Stimulated activated CD4-positive, alpha-beta T cell treated with anti-CD3 and anti-CD28 coated beads, Interleukin-4, amount 100 ng/mL, for 48 hours (primary cell): ENCODE measurements at regions not wholly inside any gene's neighbourhood (a gene's known extent, or its start where the extent isn't known, plus 50 kb on each side); places are given as distances from the start of the nearest gene placed in this dataset.

Source experiments
- DNase-seq, 2 donors: peaks; one replicate each; pipeline ENCODE4 v3.0.0-alpha.2; 2020; ENCODE audit warnings: low read depth in 2 of 2

DNA sequence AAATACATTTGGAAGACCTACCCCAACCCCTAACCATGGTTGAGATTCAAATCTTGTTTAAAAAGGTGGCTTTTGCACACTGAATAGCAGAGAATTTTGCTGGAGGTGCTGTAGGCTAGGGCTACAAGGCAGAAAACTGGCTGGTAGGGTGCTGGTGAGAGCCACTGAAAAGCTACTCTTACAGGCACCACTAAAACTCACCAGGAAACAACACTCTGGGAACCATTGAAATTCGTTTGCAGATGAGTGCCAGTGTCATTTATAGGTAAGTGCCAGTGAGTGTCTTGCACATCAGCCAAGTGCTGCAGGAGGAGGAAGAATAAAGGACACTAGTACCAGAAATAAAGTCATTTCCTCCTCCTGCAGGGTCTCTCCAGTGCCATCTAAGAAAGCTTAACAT is 610.2 kb downstream of the ZNF385D start:
- DNase-seq, result no peak

DNA sequence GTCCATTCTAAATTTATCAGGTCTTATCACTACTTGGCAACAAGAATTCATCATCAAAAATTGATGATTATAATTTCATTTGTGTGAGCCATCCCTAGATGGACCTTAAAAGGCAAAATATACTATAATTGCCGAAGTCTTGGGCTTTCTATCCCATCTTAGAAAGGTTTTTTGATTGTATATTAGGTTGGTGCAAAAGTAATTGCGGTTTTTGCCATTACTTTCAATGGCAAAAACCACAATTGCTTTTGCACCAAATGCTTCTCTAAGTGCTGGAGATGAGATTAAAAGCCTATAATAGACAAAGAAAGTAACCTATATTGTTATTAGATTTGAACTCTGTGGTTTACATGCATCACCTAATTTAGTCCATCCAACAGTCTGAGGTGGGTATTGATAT is 612.9 kb downstream of the ZNF385D start:
- DNase-seq, result no peak

GRCh38 chr3:21132896-21133295 is 618.1 kb downstream of the ZNF385D start:
- DNase-seq, result no peak

- no peak for DNase-seq
These were observed 630.2 kb downstream of the ZNF385D start for GRCh38 chr3:21120826-21121225.

GRCh38 chr3:21117370-21117769 is 633.6 kb downstream of the ZNF385D start:
- DNase-seq, result no peak

- no peak for DNase-seq
These were observed 642.0 kb downstream of the ZNF385D start for GRCh38 chr3:21109056-21109455.

DNA sequence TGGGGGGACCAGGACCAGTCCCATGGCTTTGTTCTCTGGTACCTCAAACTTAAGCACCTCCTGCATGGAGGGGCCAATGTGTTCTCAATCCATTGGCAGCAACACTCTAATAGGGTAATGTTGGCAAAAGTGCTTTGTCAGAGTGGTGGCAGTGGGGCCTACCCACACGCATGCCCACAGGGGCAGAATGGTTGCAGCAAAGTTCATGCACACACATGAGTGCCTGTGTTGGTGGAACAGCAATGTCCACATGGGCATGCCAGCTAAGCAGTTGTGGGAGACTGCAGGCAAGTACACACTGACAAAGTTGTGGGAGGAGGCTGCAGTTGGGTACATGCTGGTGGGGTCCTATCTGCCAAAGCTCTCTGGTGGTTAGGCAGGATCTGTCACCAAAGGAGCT is 645.2 kb downstream of the ZNF385D start:
- DNase-seq, result no peak

DNA sequence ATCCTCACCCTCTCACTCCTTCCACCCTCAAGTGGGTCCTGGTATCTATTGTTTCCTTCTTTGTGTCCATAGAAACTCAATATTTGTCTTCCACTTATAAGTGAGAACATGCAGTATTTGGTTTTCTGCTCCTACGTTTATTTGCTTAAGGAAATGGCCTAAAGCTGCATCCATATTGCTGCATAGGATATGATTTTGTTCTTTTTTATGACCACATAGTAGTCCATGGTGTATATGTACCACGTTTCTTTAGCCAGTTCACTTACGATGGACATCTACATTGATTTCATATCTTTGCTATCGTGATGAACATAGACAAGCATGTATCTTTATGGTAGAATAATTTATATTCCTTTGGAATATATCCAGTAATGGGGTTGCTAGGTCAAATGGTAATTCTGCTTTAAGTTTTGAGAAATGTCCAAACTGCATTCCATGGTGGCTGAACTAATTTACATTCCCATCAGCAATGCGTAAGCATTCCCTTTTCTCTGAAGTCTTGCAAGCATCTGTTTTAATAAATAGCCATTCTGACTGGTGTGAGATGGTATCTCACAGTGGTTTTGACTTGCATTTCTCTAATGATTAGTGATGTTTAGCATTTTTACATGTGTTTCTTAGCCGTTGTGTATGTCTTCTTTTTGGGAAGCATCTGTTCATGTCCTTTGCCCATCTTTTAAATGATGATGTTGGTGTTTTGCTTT is 650.2 kb downstream of the ZNF385D start:
- DNase-seq, result no peak

- no peak for DNase-seq
These were observed 656.3 kb downstream of the ZNF385D start for GRCh38 chr3:21094686-21095085.

GRCh38 chr3:21073561-21073960 is 677.4 kb downstream of the ZNF385D start:
- no peak for DNase-seq

DNA sequence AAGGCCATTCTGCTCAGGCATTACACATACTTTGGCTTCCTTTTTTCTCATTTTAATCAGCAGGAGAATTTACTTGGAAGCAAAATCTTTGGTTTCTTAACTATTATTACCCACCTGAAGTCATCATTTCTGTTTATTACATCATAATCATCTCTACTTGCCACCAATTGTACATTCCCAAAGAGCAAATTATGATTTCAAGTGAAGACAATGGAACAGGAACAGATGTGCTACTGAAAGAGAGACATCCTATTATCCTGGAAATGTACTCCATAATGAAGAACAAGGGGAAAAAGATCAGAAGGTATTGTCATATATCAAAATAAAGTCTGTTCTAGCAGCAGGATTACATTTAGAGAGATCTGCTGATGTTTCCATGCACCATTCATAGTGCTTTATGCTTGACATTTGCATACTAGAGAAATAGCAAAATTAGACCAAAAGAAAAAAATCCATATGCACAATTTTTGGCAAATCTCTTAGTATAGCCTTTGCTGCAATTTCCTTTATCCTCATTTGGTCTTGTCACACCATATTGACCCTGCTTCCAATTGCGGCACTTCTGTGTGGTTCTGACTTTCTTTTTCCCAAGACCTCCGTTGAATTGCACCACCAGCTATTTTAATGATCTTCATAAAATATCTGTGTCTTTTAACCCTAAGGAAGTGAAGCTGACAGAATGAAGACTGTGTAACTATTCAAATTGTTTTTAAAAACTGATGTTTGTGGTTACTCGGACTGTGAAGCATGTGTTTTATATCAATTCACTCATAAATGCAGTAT is 683.8 kb downstream of the ZNF385D start:
- no peak for DNase-seq

- DNase-seq, result no peak
These were observed 688.1 kb downstream of the ZNF385D start for GRCh38 chr3:21062831-21063294.

DNA sequence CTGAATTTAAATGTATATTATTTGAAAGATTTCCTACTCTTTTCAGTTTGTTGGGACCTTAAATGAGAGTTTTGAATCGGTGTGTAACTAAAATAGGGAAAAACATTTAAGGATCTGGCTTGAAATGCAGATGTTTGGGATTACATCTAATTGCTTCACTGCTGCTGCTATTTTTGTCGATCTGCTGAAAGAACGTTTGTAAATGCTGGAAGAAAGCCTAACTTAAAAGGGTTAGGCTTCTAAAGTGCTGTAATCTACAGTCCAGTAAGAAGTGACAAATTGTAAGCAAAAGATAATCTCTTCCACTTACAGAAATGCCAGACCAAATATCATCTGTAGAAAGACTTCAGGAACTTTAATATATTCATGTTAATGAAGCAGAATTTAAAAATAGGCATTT is 691.6 kb downstream of the ZNF385D start:
- no peak for DNase-seq

- no peak for DNase-seq
These were observed 694.7 kb downstream of the ZNF385D start for GRCh38 chr3:21056293-21056692.

DNA sequence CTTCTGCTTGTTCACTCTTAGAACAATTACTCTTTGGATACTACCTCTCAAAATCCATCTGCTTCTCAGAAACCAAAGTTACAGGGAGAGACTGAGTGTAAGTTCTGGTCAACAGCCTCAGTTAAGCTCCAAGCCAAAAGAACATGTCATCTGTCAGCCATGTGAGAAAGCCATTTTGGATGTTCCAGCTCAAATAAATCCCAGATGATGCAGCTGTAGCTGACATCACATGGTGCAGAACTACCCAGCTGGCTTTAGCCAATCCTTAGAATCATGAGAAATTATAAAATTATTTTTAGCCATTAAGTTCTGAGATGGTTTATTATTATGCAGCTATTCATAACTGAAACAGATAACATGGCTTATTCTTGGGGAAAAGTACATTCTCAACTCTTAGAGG is 696.0 kb downstream of the ZNF385D start:
- no peak for DNase-seq

- no peak for DNase-seq
These were observed 696.9 kb downstream of the ZNF385D start for GRCh38 chr3:21054064-21054463.

DNA sequence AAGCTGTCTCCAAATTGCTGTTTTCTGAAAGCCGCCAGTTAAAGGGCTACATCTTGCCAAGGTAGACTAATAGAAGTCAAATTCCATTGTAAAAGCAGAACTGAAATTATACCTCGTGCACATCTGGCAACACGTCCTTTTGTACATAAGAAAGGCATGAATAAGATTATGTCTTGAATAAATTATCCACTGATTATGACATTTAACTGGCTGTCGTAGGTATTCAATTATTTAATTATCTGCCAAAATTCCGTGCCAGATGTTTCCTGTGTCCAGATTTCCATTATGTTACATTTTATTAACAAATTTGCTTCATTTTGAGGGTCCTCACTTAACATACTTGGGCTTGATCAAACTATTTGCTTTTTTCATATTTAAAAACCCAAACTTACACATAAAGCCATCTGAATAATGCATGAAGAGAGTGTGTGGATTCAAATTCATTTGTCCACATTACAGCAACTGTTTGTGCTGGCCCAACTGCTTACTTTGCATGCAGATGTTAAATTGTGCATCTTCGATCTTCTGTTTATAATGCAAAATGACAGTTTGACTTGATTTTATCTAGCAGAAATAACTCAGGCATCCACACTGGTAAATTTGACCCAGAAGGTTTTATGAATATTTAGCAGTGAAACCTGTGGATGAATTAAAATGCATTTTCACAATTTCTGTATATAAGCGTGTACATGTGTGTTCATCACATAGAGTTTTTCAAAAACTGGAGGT is 701.5 kb downstream of the ZNF385D start:
- DNase-seq, result no peak

GRCh38 chr3:21043139-21043538 is 707.9 kb downstream of the ZNF385D start:
- no peak for DNase-seq

DNA sequence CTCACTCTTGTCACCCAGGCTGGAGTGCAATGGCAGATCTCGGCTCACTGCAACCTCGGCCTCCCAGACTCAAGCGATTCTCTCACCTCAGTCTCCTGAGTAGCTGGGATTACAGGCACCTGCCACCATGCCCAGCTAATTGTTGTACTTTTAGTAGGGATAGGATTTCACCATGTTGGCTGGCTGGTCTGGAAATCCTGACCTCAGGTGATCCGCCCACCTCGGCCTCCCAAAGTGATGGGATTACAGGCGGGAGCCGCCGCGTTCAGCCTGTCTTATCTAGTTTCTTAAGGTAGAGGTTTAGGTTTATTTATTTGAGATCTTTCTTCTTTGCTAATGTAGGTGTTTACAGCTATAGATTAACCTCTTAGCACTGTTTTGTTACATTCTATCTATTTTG is 708.8 kb downstream of the ZNF385D start:
- no peak for DNase-seq

DNA sequence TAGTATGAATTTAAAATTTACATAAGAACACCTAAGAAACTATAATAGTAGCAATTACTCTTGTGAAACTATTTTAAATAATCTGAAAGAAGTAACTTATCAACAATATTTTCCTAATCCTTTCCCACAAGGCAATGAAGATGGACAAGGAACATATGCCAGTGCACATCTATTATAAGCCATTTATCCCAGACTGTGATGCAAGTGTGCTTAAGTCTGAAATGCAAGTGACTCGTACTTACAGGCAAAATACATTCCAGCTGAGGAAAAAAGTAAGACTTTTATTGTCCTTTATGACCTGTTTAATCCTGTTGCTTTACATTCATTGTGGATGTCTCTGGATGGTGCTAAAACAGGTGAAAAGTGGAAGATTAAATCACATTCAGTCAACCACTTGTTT is 709.4 kb downstream of the ZNF385D start:
- DNase-seq, result no peak

- no peak for DNase-seq
These were observed 714.1 kb downstream of the ZNF385D start for GRCh38 chr3:21036888-21037287.

- no peak for DNase-seq
These were observed 722.6 kb downstream of the ZNF385D start for GRCh38 chr3:21028412-21028811.

- no peak for DNase-seq
These were observed 726.4 kb downstream of the ZNF385D start for GRCh38 chr3:21024563-21024962.
